Esophagus muscularis mucosa (tissue), 4 donors: ENCODE measurements at regions not wholly inside any gene's neighbourhood (a gene's known extent, or its start where the extent isn't known, plus 50 kb on each side); places are given as distances from the start of the nearest gene placed in this dataset.

Source experiments
- DNase-seq: peaks from one replicate; pipeline ENCODE4 v3.0.0-alpha.2; 2017; ENCODE audit errors: extremely low spot score
- H3K27ac ChIP-seq, 4 donors: fragments of 200-600 bp; sonication (generic); replicated peaks in 1 of 4; 1 replicate in 3 of 4; 2 replicates in 1 of 4; pipeline ENCODE4 v1.5.1; 2016 to 2019; ENCODE audit warnings: mild to moderate bottlenecking in 1 of 4
- H3K27me3 ChIP-seq, 4 donors: fragments of 200-600 bp; sonication (generic); one replicate each; pipeline versions ENCODE4 v1.5.1 to v1.6.0; 2016 to 2019
- H3K36me3 ChIP-seq, 4 donors: fragments of 200-600 bp; sonication (generic); one replicate each; pipeline ENCODE4 v1.5.1; 2016 to 2019
- H3K4me1 ChIP-seq, 4 donors: fragments of 200-600 bp; sonication (generic); one replicate each; pipeline ENCODE4 v1.5.1; 2016 to 2019
- H3K4me3 ChIP-seq, 4 donors: fragments of 200-600 bp; sonication (generic); 1 replicate in 2 of 4; 2 replicates in 2 of 4; pipeline ENCODE4 v1.5.1; 2016 to 2019; ENCODE audit warnings: mild to moderate bottlenecking in 4 of 4, moderate library complexity in 1 of 4
- H3K9me3 ChIP-seq, 4 donors: fragments of 200-600 bp; sonication (generic); 1 replicate in 3 of 4; 2 replicates in 1 of 4; pipeline ENCODE4 v1.5.1; 2016 to 2019
- CTCF ChIP-seq, 3 experiments: fragments of 200-600 bp in 2 of 3; fragments of 450-650 bp in 1 of 3; sonication (generic) in 2 of 3; IDR thresholded peaks; one replicate each; pipeline ENCODE4 v1.5.1; 2017 to 2019; ENCODE audit warnings: antibody characterized with exemption in 3 of 3, mild to moderate bottlenecking in 2 of 3, moderate library complexity in 1 of 3
- EP300 ChIP-seq: sonication (generic); formaldehyde crosslinking; IDR thresholded peaks from one replicate; pipeline ENCODE4 v1.6.1; 2017; ENCODE audit warnings: antibody characterized with exemption
- POLR2A ChIP-seq: fragments of 450-650 bp; IDR thresholded peaks from one replicate; pipeline ENCODE4 v1.6.1; 2017; ENCODE audit warnings: antibody characterized with exemption, moderate library complexity, mild to moderate bottlenecking, low read depth
- POLR2AphosphoS5 ChIP-seq, 2 donors: sonication (generic); formaldehyde crosslinking; IDR thresholded peaks; one replicate each; pipeline ENCODE4 v1.6.1; 2017; ENCODE audit warnings: antibody characterized with exemption in 2 of 2
- WGBS: methylation state at CpG from one replicate; pipeline ENCODE4 v1.1.5; 2018; 5-methylcytosine and 5-hydroxymethylcytosine counted together
- intact Hi-C: fragments of 100-400 bp; cut with DNase I; formaldehyde crosslinking; loops from one replicate; pipeline ENCODE4 v1.15.1; 2023

GRCh38 chr2:180268006-180268405 lies 260.9 kb upstream of the CWC22 start:
- TF ChIP-seq POLR2A: no peak
- TF ChIP-seq CTCF (IDR thresholded peaks at IDR 0.05): no peak
- TF ChIP-seq EP300: no peak
- TF ChIP-seq POLR2AphosphoS5 (IDR thresholded peaks at IDR 0.05): no peak
- Histone ChIP-seq H3K9me3 (peaks cover 0 to 6% (median under 1%) of the 10 kb centered on the region in 4 donors), H3K27me3 (no peaks in the 10 kb centered on the region), H3K4me1 (no peaks in the 10 kb centered on the region), H3K4me3 (no peak overlapping the region), H3K27ac (no peak overlapping the region), H3K36me3 (no peaks in the 10 kb centered on the region)
- intact Hi-C loops: no loop called here
- WGBS: 84% methylated on average over 3 of the region's 3 CpGs
- no peak for DNase-seq

GRCh38 chr2:180261976-180262375 lies 254.9 kb upstream of the CWC22 start:
- H3K27ac ChIP-seq: no peak overlapping the region
- H3K9me3 ChIP-seq: no peaks in the 10 kb centered on the region
- no peak for TF ChIP-seq POLR2AphosphoS5 (IDR thresholded peaks at IDR 0.05)
- TF ChIP-seq EP300: no peak
- TF ChIP-seq POLR2A: no peak
- TF ChIP-seq CTCF (IDR thresholded peaks at IDR 0.05): no peak
- 89% methylated on average over 1 of the region's 1 CpG for WGBS
- H3K4me1 ChIP-seq: no peaks in the 10 kb centered on the region
- H3K27me3 ChIP-seq: no peaks in the 10 kb centered on the region
- DNase-seq: no peak
- intact Hi-C loops: no loop called here
- H3K4me3 ChIP-seq: no peak overlapping the region
- H3K36me3 ChIP-seq: no peaks in the 10 kb centered on the region

GRCh38 chr2:180258579-180258978 lies 251.5 kb upstream of the CWC22 start:
- Histone ChIP-seq H3K4me3 (no peak overlapping the region), H3K36me3 (no peaks in the 10 kb centered on the region), H3K9me3 (no peaks in the 10 kb centered on the region), H3K27me3 (no peaks in the 10 kb centered on the region), H3K27ac (no peak overlapping the region), H3K4me1 (no peaks in the 10 kb centered on the region)
- no peak for TF ChIP-seq POLR2A
- no peak for TF ChIP-seq EP300
- no peak for TF ChIP-seq CTCF (IDR thresholded peaks at IDR 0.05)
- no peak for TF ChIP-seq POLR2AphosphoS5 (IDR thresholded peaks at IDR 0.05)
- 76% methylated on average over 1 of the region's 1 CpG for WGBS
- DNase-seq: no peak
- intact Hi-C loops: no loop called here

GRCh38 chr2:180258041-180258537 lies 251.0 kb upstream of the CWC22 start:
- Histone ChIP-seq H3K4me1 (no peaks in the 10 kb centered on the region), H3K27ac (no peak overlapping the region), H3K36me3 (no peaks in the 10 kb centered on the region), H3K4me3 (no peak overlapping the region), H3K9me3 (no peaks in the 10 kb centered on the region), H3K27me3 (no peaks in the 10 kb centered on the region)
- TF ChIP-seq CTCF (IDR thresholded peaks at IDR 0.05) (no peak), POLR2AphosphoS5 (IDR thresholded peaks at IDR 0.05) (no peak), EP300 (no peak), POLR2A (no peak)
- intact Hi-C loops: no loop called here
- no peak for DNase-seq

GRCh38 chr2:180257247-180257646 lies 250.2 kb upstream of the CWC22 start:
- Histone ChIP-seq H3K4me1 (no peaks in the 10 kb centered on the region), H3K27me3 (no peaks in the 10 kb centered on the region), H3K4me3 (no peak overlapping the region), H3K27ac (no peak overlapping the region), H3K36me3 (no peaks in the 10 kb centered on the region), H3K9me3 (no peaks in the 10 kb centered on the region)
- intact Hi-C loops: no loop called here
- no peak for TF ChIP-seq EP300
- TF ChIP-seq POLR2AphosphoS5 (IDR thresholded peaks at IDR 0.05): no peak
- TF ChIP-seq POLR2A: no peak
- TF ChIP-seq CTCF (IDR thresholded peaks at IDR 0.05): no peak
- no peak for DNase-seq
- WGBS: 95% methylated on average over 5 of the region's 5 CpGs
